ENCODE measurements at regions not wholly inside any gene's neighbourhood (a gene's known extent, or its start where the extent isn't known, plus 50 kb on each side); places are given as distances from the start of the nearest gene placed in this dataset.

DNA sequence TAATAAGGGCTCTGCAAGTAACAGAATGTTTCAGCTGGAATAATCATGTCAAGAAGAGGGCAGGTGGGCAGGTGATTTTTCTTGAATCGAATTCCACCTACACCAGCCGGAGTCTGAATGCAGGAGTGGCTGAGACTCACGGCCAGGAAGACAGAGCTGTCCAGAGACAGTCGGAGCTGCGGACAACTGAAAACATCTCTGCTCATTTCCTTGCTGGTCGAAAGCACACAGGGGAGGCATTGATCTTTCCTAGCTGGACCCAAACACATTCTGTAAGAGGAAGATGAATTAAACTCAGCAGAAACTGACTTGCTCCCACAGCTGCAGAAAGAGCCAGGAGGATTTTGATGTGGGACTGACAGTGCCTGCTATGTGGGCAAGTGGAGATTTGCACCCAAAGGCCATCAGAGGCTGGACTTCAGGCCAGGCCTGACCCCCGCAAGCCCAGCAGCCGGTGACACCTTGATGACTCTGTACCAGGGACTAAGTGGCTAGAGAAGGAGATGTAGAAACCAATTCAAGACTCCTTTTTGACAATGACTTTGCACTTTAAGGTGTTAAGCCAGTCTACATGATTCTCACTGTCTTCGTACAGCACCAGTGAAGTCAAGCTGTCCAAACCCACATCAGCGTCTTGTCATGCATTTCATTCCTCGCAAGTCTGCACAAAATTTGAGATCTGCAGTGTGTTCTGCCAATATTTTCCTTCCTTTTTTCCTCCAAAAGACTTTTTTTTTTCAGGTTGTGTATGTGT is 169.4 kb downstream of the TEX36 start:
- H3K9me3 ChIP-seq (ENCODE audit: low read length), result no peaks in the 10 kb centered on the region
- ChIA-PET POLR2A (interaction anchor here (0.6 kb wide), 1 partner anchor 176 kb away, joined by 3 read pairs; no protein-coding TSS in a partner anchor), CTCF (ENCODE audit: unreplicated experiment) (no interaction called here)
- no peak overlapping the region for H3K4me3 ChIP-seq (ENCODE audit: low read depth, low read length, poor library complexity, severe bottlenecking)
- H4K20me1 ChIP-seq (ENCODE audit: insufficient read depth, low read length), result no peaks in the 10 kb centered on the region
- no peaks in the 10 kb centered on the region for H3K4me1 ChIP-seq (ENCODE audit: insufficient read depth, low read length, poor library complexity, severe bottlenecking)
- DNase-seq (ENCODE audit: low spot score), result no peak
- no peaks in the 10 kb centered on the region for H3K36me3 ChIP-seq (ENCODE audit: insufficient read depth, low read length)
- no peak overlapping the region for H3K27ac ChIP-seq (ENCODE audit: low read depth, low read length, poor library complexity, severe bottlenecking)
- no peak for TF ChIP-seq EZH2phosphoT487 (IDR thresholded peaks at IDR 0.05; ENCODE audit: borderline replicate concordance, low read depth, low read length)
- TF ChIP-seq, protein P1, sequence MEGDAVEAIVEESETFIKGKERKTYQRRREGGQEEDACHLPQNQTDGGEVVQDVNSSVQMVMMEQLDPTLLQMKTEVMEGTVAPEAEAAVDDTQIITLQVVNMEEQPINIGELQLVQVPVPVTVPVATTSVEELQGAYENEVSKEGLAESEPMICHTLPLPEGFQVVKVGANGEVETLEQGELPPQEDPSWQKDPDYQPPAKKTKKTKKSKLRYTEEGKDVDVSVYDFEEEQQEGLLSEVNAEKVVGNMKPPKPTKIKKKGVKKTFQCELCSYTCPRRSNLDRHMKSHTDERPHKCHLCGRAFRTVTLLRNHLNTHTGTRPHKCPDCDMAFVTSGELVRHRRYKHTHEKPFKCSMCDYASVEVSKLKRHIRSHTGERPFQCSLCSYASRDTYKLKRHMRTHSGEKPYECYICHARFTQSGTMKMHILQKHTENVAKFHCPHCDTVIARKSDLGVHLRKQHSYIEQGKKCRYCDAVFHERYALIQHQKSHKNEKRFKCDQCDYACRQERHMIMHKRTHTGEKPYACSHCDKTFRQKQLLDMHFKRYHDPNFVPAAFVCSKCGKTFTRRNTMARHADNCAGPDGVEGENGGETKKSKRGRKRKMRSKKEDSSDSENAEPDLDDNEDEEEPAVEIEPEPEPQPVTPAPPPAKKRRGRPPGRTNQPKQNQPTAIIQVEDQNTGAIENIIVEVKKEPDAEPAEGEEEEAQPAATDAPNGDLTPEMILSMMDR (conservative IDR thresholded peaks at IDR 0.05; ENCODE audit: low read length), result no peak
- BruUV-seq (replicated peaks), result no TSS peak
- H3K79me2 ChIP-seq (ENCODE audit: insufficient read depth, low read depth, low read length), result no peaks in the 10 kb centered on the region
- H3K4me2 ChIP-seq (ENCODE audit: low read length), result no peak overlapping the region
- H3K9me2 ChIP-seq (ENCODE audit: insufficient read depth, low read length), result no peaks in the 10 kb centered on the region
- intact Hi-C loops (cut with micrococcal nuclease; ENCODE audit: unreplicated experiment), result no loop called here
- no peak overlapping the region for H2AFZ ChIP-seq (ENCODE audit: low read length)

GRCh38 chr10:125510998-125511397 is 172.0 kb downstream of the TEX36 start:
- no peak for DNase-seq (ENCODE audit: low spot score)
- Histone ChIP-seq H2AFZ (ENCODE audit: low read length) (no peak overlapping the region), H3K9me3 (ENCODE audit: low read length) (no peaks in the 10 kb centered on the region), H3K4me2 (ENCODE audit: low read length) (no peak overlapping the region), H3K27ac (ENCODE audit: low read depth, low read length, poor library complexity, severe bottlenecking) (no peak overlapping the region), H3K4me1 (ENCODE audit: insufficient read depth, low read length, poor library complexity, severe bottlenecking) (no peaks in the 10 kb centered on the region), H3K4me3 (ENCODE audit: low read depth, low read length, poor library complexity, severe bottlenecking) (no peak overlapping the region), H3K9me2 (ENCODE audit: insufficient read depth, low read length) (no peaks in the 10 kb centered on the region), H3K36me3 (ENCODE audit: insufficient read depth, low read length) (no peaks in the 10 kb centered on the region), H4K20me1 (ENCODE audit: insufficient read depth, low read length) (no peaks in the 10 kb centered on the region), H3K79me2 (ENCODE audit: insufficient read depth, low read depth, low read length) (no peaks in the 10 kb centered on the region)
- BruUV-seq (replicated peaks), result no TSS peak
- TF ChIP-seq, protein P1 (conservative IDR thresholded peaks at IDR 0.05; ENCODE audit: low read length), result no peak
- TF ChIP-seq EZH2phosphoT487 (IDR thresholded peaks at IDR 0.05; ENCODE audit: borderline replicate concordance, low read depth, low read length), result no peak
- CTCF ChIA-PET (ENCODE audit: unreplicated experiment), result no interaction called here
- POLR2A ChIA-PET, result interaction anchor here (0.6 to 0.7 kb wide), 3 partner anchors 68 to 1188 kb away, joined by 3 to 6 read pairs (median 4); no protein-coding TSS in a partner anchor
- intact Hi-C loops (cut with micrococcal nuclease; ENCODE audit: unreplicated experiment), result no loop called here

GRCh38 chr10:125505648-125506047 is 177.3 kb downstream of the TEX36 start:
- Histone ChIP-seq H3K4me2 (ENCODE audit: low read length) (no peak overlapping the region), H2AFZ (ENCODE audit: low read length) (no peak overlapping the region), H3K9me2 (ENCODE audit: insufficient read depth, low read length) (no peaks in the 10 kb centered on the region), H3K79me2 (ENCODE audit: insufficient read depth, low read depth, low read length) (no peaks in the 10 kb centered on the region), H3K4me3 (ENCODE audit: low read depth, low read length, poor library complexity, severe bottlenecking) (no peak overlapping the region), H3K27ac (ENCODE audit: low read depth, low read length, poor library complexity, severe bottlenecking) (no peak overlapping the region), H4K20me1 (ENCODE audit: insufficient read depth, low read length) (no peaks in the 10 kb centered on the region), H3K9me3 (ENCODE audit: low read length) (no peaks in the 10 kb centered on the region), H3K36me3 (ENCODE audit: insufficient read depth, low read length) (no peaks in the 10 kb centered on the region), H3K4me1 (ENCODE audit: insufficient read depth, low read length, poor library complexity, severe bottlenecking) (no peaks in the 10 kb centered on the region)
- TF ChIP-seq, protein P1 (conservative IDR thresholded peaks at IDR 0.05; ENCODE audit: low read length), result no peak
- no peak for TF ChIP-seq EZH2phosphoT487 (IDR thresholded peaks at IDR 0.05; ENCODE audit: borderline replicate concordance, low read depth, low read length)
- POLR2A ChIA-PET, result interaction anchor here (0.6 kb wide), 1 partner anchor 123 kb away, joined by 3 read pairs; no protein-coding TSS in a partner anchor
- no peak for DNase-seq (ENCODE audit: low spot score)
- no TSS peak for BruUV-seq (replicated peaks)
- CTCF ChIA-PET (ENCODE audit: unreplicated experiment), result no interaction called here
- intact Hi-C loops (cut with micrococcal nuclease; ENCODE audit: unreplicated experiment), result no loop called here

All from OCI-LY7 (cell line).